Caco-2 (cell line): ENCODE measurements at regions not wholly inside any gene's neighbourhood (a gene's known extent, or its start where the extent isn't known, plus 50 kb on each side); places are given as distances from the start of the nearest gene placed in this dataset.

Experiments used
- BruUV-seq: library from RNA; stranded (reverse); fragments of 400-500 nt; replicated peaks from 2 replicates; lab custom pipeline; 2021; lab: Mats Ljungman, UMichigan
- CTCF ChIA-PET: fragments of 300-600 bp; sonication (Branson Sonifier 250); formaldehyde crosslinking; loops from one replicate; lab custom pipeline; 2022; ENCODE audit warnings: antibody characterized with exemption; lab: Charles Lee
- POLR2A ChIA-PET: fragments of 300-600 bp; sonication (Branson Sonifier 250); formaldehyde crosslinking; loops from one replicate; lab custom pipeline; 2022; ENCODE audit warnings: antibody characterized with exemption; lab: Charles Lee
- DNase-seq, 2 experiments: peaks; one replicate each; pipeline versions ENCODE4 v3.0.0 to v3.0.0-alpha.2; 2020 to 2022
- H3K27me3 ChIP-seq: replicated peaks from 2 replicates; pipeline ENCODE4 v1.6.0; 2011; ENCODE audit warnings: low read length; ENCODE audit not compliant: control insufficient read depth, insufficient read depth
- H3K36me3 ChIP-seq: 2 replicates; pipeline ENCODE4 v1.5.1; 2011; ENCODE audit warnings: low read length; ENCODE audit not compliant: control insufficient read depth, insufficient read depth
- H3K4me1 ChIP-seq: fragments of 250-450 bp; sonication (Bioruptor Pico); 2 replicates; pipeline ENCODE4 v1.5.1; 2020; ENCODE audit warnings: mild to moderate bottlenecking
- H3K4me3 ChIP-seq: 2 replicates; pipeline ENCODE4 v1.5.1; 2011; ENCODE audit warnings: low read depth, mild to moderate bottlenecking, control low read depth, low read length
- H3K9me3 ChIP-seq: fragments of 250-450 bp; sonication (Bioruptor Pico); 2 replicates; pipeline ENCODE4 v1.5.1; 2020; ENCODE audit warnings: mild to moderate bottlenecking, moderate library complexity
- H3K27ac Mint-ChIP-seq: one replicate; pipeline ENCODE4 v1.8.0; 2022; ENCODE audit warnings: mixed read lengths; ENCODE audit not compliant: unreplicated experiment
- H3K27me3 Mint-ChIP-seq: one replicate; pipeline ENCODE4 v1.8.0; 2022; ENCODE audit warnings: mixed read lengths; ENCODE audit not compliant: insufficient read depth, unreplicated experiment
- H3K36me3 Mint-ChIP-seq: one replicate; pipeline ENCODE4 v1.8.0; 2022; ENCODE audit warnings: mild to moderate bottlenecking, mixed read lengths; ENCODE audit not compliant: insufficient read depth, unreplicated experiment
- H3K4me1 Mint-ChIP-seq: one replicate; pipeline ENCODE4 v1.8.0; 2022; ENCODE audit warnings: low read depth, mixed read lengths; ENCODE audit not compliant: unreplicated experiment
- H3K4me3 Mint-ChIP-seq: one replicate; pipeline ENCODE4 v1.8.0; 2022; ENCODE audit warnings: mild to moderate bottlenecking, moderate library complexity, mixed read lengths; ENCODE audit not compliant: unreplicated experiment
- H3K9me3 Mint-ChIP-seq: one replicate; pipeline ENCODE4 v1.8.0; 2022; ENCODE audit warnings: mixed read lengths; ENCODE audit not compliant: unreplicated experiment
- CTCF ChIP-seq, 2 experiments: fragments of 200-600 bp in 1 of 2; IDR thresholded peaks; 1 replicate in 1 of 2; 2 replicates in 1 of 2; pipeline versions ENCODE4 v1.5.1 to v1.8.0; 2011 to 2022; ENCODE audit warnings: antibody characterized with exemption in 1 of 2, control low read depth in 1 of 2, inconsistent platforms in 1 of 2, low read depth in 1 of 2, low read length in 1 of 2, mild to moderate bottlenecking in 1 of 2, moderate library complexity in 1 of 2; ENCODE audit not compliant: insufficient read depth in 1 of 2, severe bottlenecking in 1 of 2, unreplicated experiment in 1 of 2
- intact Hi-C: fragments of 100-400 bp; cut with micrococcal nuclease; formaldehyde crosslinking; loops from one replicate; pipeline ENCODE4 v1.10.0; 2022; ENCODE audit not compliant: unreplicated experiment

- Mint-ChIP-seq H3K27me3 (peaks cover 6% of the 10 kb centered on the region), H3K27ac (no peak overlapping the region), H3K4me3 (no peak overlapping the region), H3K36me3 (no peaks in the 10 kb centered on the region), H3K9me3 (peaks cover 9% of the 10 kb centered on the region), H3K4me1 (no peaks in the 10 kb centered on the region)
- ChIA-PET POLR2A (no interaction called here), CTCF (no interaction called here)
- TF ChIP-seq CTCF (IDR thresholded peaks at IDR 0.05; ENCODE audit: insufficient read depth in 1 of 2, low read depth in 1 of 2, low read length in 1 of 2, severe bottlenecking in 1 of 2, unreplicated experiment in 1 of 2): no peak
- intact Hi-C loops: no loop called here
- no peaks in the 10 kb centered on the region for H3K27me3 ChIP-seq
- H3K4me1 ChIP-seq: no peaks in the 10 kb centered on the region
- no peak for DNase-seq
- no peaks in the 10 kb centered on the region for H3K36me3 ChIP-seq
- no peak overlapping the region for H3K4me3 ChIP-seq
- no TSS peak for BruUV-seq
- 0 out of 2 replicates have a peak, but pooled peaks cover 4% of the 10 kb centered on the region for H3K9me3 ChIP-seq
Observed at GRCh38 chr1:230509281-230509977, 83.3 kb upstream of the PGBD5 start.

GRCh38 chr1:230507666-230508402, 81.7 kb upstream of the PGBD5 start:
- no peak for TF ChIP-seq CTCF (IDR thresholded peaks at IDR 0.05; ENCODE audit: insufficient read depth in 1 of 2, low read depth in 1 of 2, low read length in 1 of 2, severe bottlenecking in 1 of 2, unreplicated experiment in 1 of 2)
- Histone ChIP-seq H3K4me1 (no peaks in the 10 kb centered on the region), H3K9me3 (0 out of 2 replicates have a peak, but pooled peaks cover 4% of the 10 kb centered on the region), H3K4me3 (no peak overlapping the region), H3K27me3 (no peaks in the 10 kb centered on the region), H3K36me3 (no peaks in the 10 kb centered on the region)
- Mint-ChIP-seq H3K9me3 (peaks cover 9% of the 10 kb centered on the region), H3K4me1 (no peaks in the 10 kb centered on the region), H3K27ac (no peak overlapping the region), H3K36me3 (no peaks in the 10 kb centered on the region), H3K27me3 (peaks cover 2% of the 10 kb centered on the region), H3K4me3 (no peak overlapping the region)
- BruUV-seq: no TSS peak
- no peak for DNase-seq
- POLR2A ChIA-PET: no interaction called here
- CTCF ChIA-PET: no interaction called here
- intact Hi-C loops: no loop called here

GRCh38 chr1:230507236-230507635, 81.1 kb upstream of the PGBD5 start:
- Mint-ChIP-seq H3K4me3 (no peak overlapping the region), H3K9me3 (peaks cover 9% of the 10 kb centered on the region), H3K4me1 (no peaks in the 10 kb centered on the region), H3K27ac (no peak overlapping the region), H3K27me3 (peaks cover 2% of the 10 kb centered on the region), H3K36me3 (no peaks in the 10 kb centered on the region)
- POLR2A ChIA-PET: no interaction called here
- BruUV-seq: no TSS peak
- 0 out of 2 replicates have a peak, but pooled peaks cover 4% of the 10 kb centered on the region for H3K9me3 ChIP-seq
- no peak for DNase-seq
- CTCF ChIA-PET: no interaction called here
- no peak for TF ChIP-seq CTCF (IDR thresholded peaks at IDR 0.05; ENCODE audit: insufficient read depth in 1 of 2, low read depth in 1 of 2, low read length in 1 of 2, severe bottlenecking in 1 of 2, unreplicated experiment in 1 of 2)
- intact Hi-C loops: no loop called here
- H3K27me3 ChIP-seq: no peaks in the 10 kb centered on the region
- H3K4me3 ChIP-seq: no peak overlapping the region
- H3K36me3 ChIP-seq: no peaks in the 10 kb centered on the region
- no peaks in the 10 kb centered on the region for H3K4me1 ChIP-seq
